Mesothelial cell of epicardium (in vitro differentiated cells): ENCODE measurements at regions not wholly inside any gene's neighbourhood (a gene's known extent, or its start where the extent isn't known, plus 50 kb on each side); places are given as distances from the start of the nearest gene placed in this dataset.
A peak's percentile ranks its signal among the peaks of the same experiment; 100 is the strongest.
"Not testable (repeated sequence)": the region's sequence is repeated elsewhere in the genome, so short reads cannot be mapped to it uniquely, and the experiment has no call there.

ENCODE experiments used
- DNase-seq, 2 experiments: peaks; one replicate each; pipeline ENCODE4 v3.0.0; 2021; ENCODE audit warnings: low spot score in 2 of 2; ENCODE audit not compliant: unreplicated experiment in 2 of 2
- H3K27ac Mint-ChIP-seq: 2 replicates; pipeline ENCODE4 v1.8.0; 2021; ENCODE audit warnings: mixed read lengths
- H3K27me3 Mint-ChIP-seq: 2 replicates; pipeline ENCODE4 v1.8.0; 2021; ENCODE audit warnings: low read depth, mixed read lengths
- H3K36me3 Mint-ChIP-seq: 2 replicates; pipeline ENCODE4 v1.8.0; 2021; ENCODE audit warnings: mixed read lengths
- H3K4me1 Mint-ChIP-seq: 2 replicates; pipeline ENCODE4 v1.8.0; 2021; ENCODE audit warnings: mixed read lengths
- H3K4me3 Mint-ChIP-seq: 2 replicates; pipeline ENCODE4 v1.8.0; 2021; ENCODE audit warnings: mild to moderate bottlenecking, moderate library complexity, mixed read lengths
- H3K9me3 Mint-ChIP-seq: 2 replicates; pipeline ENCODE4 v1.8.0; 2021; ENCODE audit warnings: mixed read lengths
- CTCF ChIP-seq: fragments of 200-600 bp; sonication (generic); IDR thresholded peaks from one replicate; pipeline ENCODE4 v1.5.0; 2021; ENCODE audit warnings: antibody characterized with exemption; ENCODE audit not compliant: unreplicated experiment

DNA sequence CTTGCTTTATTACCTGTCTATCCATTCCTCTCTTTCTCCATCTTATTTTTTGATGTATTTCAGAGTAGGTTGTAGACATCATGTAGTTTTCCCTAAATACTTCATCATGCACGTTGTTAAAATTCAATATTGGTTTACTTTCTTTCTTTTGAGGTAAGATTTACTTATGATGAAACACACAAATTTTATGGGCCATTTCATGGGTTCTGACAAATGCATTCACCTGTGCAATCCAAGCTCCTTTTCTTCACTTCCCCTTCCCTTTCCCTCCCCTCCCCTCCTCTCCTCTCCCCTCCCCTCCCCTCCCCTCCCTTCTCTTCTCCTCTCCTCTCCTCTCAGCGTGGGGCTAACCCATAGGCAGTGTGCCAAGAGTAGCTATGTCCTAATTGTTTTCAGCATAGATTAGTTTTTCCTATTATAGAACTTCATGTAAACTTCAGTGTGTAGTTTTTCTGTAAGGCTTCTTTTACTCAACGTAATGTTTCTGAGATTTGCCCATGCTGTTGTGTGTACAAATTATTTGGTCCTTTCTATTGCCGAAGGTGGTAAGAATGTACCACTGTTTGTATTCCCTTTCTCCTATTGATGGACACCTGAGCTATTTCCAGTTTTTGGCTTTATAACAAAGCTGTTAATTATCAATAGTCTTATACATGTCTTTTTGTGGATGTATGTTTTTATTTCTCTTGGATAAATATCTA is 92.9 kb upstream of the CLINT1 start:
- H3K4me3 Mint-ChIP-seq, result no peak overlapping the region
- no peaks in the 10 kb centered on the region for H3K27me3 Mint-ChIP-seq
- peak overlapping the region; percentile 39 for H3K27ac Mint-ChIP-seq
- peaks cover 13% of the 10 kb centered on the region for H3K4me1 Mint-ChIP-seq
- no peak for DNase-seq
- TF ChIP-seq CTCF, result no peak
- H3K36me3 Mint-ChIP-seq, result no peaks in the 10 kb centered on the region
- peaks cover 4% of the 10 kb centered on the region for H3K9me3 Mint-ChIP-seq

GRCh38 chr5:157949520-157949919 is 90.6 kb upstream of the CLINT1 start:
- H3K36me3 Mint-ChIP-seq, result no peaks in the 10 kb centered on the region
- no peak for TF ChIP-seq CTCF
- H3K27ac Mint-ChIP-seq, result no peak overlapping the region
- DNase-seq, result no peak
- no peak overlapping the region for H3K4me3 Mint-ChIP-seq
- peaks cover 4% of the 10 kb centered on the region for H3K9me3 Mint-ChIP-seq
- H3K4me1 Mint-ChIP-seq, result peaks cover 15% of the 10 kb centered on the region
- H3K27me3 Mint-ChIP-seq, result no peaks in the 10 kb centered on the region

- Mint-ChIP-seq H3K36me3 (no peaks in the 10 kb centered on the region), H3K4me3 (peak overlapping the region; percentile 30), H3K27me3 (no peaks in the 10 kb centered on the region), H3K4me1 (peaks cover 19% of the 10 kb centered on the region), H3K9me3 (peaks cover 4% of the 10 kb centered on the region), H3K27ac (peak overlapping the region; percentile 88)
- peak; percentile 65 for TF ChIP-seq CTCF
- DNase-seq, result peak; percentile 70 to 88
These were observed 89.9 kb upstream of the CLINT1 start for GRCh38 chr5:157948738-157949410.

GRCh38 chr5:157947156-157947555 is 88.2 kb upstream of the CLINT1 start:
- H3K27ac Mint-ChIP-seq, result no peak overlapping the region
- no peaks in the 10 kb centered on the region for H3K36me3 Mint-ChIP-seq
- DNase-seq, result no peak
- H3K4me1 Mint-ChIP-seq, result peaks cover 19% of the 10 kb centered on the region
- TF ChIP-seq CTCF, result no peak
- no peak overlapping the region for H3K4me3 Mint-ChIP-seq
- H3K27me3 Mint-ChIP-seq, result no peaks in the 10 kb centered on the region
- peaks cover 4% of the 10 kb centered on the region for H3K9me3 Mint-ChIP-seq

GRCh38 chr5:157945822-157946221 is 86.9 kb upstream of the CLINT1 start:
- H3K4me1 Mint-ChIP-seq, result peaks cover 16% of the 10 kb centered on the region
- not testable (repeated sequence) for H3K4me3 Mint-ChIP-seq, H3K36me3 Mint-ChIP-seq, H3K27me3 Mint-ChIP-seq, H3K27ac Mint-ChIP-seq, H3K9me3 Mint-ChIP-seq, DNase-seq

DNA sequence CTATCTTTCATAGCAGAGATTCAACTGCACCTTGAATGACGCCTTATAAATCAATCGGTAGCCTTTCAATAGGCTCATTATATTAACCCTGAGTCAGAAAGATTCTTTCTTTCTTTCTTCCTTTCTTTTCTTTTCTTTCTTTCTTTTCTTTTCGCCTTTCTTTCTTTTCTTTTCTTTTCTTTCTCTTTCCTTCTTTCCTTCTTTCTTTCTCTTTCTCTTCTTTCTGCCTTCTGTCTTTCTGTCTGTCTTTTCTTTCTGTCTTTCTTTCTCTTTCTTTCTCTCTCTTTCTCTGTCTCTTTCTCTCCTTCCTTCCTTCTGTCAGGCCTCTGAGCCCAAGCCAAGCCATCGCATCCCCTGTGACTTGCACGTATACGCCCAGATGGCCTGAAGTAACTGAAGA is 86.0 kb upstream of the CLINT1 start:
- no peaks in the 10 kb centered on the region for H3K27me3 Mint-ChIP-seq
- no peak overlapping the region for H3K4me3 Mint-ChIP-seq
- H3K36me3 Mint-ChIP-seq, result no peaks in the 10 kb centered on the region
- no peak overlapping the region for H3K27ac Mint-ChIP-seq
- TF ChIP-seq CTCF, result no peak
- peaks cover 16% of the 10 kb centered on the region for H3K4me1 Mint-ChIP-seq
- no peaks in the 10 kb centered on the region for H3K9me3 Mint-ChIP-seq
- no peak for DNase-seq
